ENCODE measurements at regions not wholly inside any gene's neighbourhood (a gene's known extent, or its start where the extent isn't known, plus 50 kb on each side); places are given as distances from the start of the nearest gene placed in this dataset.

DNA sequence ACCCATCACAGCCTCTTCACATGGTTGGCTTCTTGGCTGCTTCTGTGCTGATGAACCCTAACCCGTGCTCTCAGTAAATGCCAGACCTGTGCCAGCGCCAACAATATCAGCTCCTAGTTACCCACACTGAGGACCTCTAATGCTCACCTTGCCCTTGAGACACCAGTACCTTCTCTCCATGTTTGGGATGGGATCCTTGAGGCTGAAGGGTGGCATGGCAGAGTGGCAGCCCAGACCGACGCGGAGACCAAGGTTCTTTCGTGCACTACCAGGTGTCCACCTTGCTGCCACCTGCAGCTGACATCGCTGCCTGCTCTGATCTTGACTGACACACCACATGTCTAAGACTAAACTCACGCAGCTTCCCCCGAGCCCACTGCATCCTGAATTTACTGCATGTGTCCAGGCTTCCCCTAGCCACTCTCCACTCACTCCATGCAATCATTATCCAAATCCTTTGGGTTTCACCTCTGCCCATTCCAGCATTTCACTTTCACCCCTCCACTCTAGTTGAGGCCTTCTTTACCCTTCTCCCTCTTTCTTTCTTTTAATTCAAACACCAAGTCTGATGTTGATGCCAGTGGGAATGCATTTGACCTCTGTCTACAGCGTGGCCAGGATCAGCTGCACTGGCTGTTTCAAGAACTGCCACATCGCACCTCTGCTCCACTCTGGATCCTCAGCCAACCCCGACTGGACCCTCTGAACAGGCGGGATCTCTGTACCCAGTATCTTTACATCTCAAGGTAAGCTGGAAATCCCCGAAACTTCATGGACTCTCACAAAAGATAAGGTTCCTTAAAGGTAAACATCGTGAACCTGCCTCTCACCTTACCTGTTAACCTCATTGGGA is 294.9 kb downstream of the GLRX3 start:
- no peak for DNase-seq (ENCODE audit: low read depth)

DNA sequence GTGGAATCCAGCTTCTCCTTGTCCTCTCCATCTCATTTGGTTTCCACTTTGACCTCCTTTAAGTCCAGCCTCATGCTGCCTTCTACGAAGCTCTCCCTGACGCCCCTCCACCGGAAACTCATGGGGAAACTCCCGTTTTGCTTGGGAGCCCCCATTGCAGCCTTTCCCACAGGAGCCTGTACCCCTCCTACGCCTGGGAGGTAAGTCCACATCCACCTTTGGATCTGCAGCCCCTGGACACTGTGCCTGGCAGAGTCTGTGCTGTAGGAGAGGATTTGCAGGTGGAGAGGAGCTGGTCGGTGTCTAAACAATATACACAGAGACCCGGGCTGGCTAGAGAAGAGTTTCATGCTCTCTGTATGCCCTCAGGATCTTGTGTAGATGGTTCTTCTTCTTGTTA is 296.1 kb downstream of the GLRX3 start:
- DNase-seq (ENCODE audit: low read depth): no peak

DNA sequence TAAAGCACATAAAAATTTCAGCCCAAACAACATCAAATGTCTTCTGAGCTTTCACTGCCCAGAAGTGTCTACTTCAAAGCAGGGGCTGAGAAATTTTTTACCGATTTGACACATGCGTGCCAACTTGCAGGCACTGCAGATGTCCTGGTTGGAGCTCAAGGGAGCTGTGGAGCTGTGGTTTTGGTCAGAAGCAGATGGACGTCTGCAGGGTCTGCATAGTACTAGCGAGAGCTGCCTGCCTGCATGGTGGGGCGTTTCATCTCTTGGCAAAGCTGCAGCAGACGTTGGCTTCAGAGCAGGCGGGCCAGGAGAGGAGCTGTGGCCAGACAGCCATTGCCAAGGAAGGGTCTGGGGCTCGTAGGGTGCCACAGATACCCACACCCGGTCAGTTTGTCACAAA is 296.7 kb downstream of the GLRX3 start:
- no peak for DNase-seq (ENCODE audit: low read depth)

- no peak for DNase-seq (ENCODE audit: low read depth)
These were observed 298.5 kb downstream of the GLRX3 start for GRCh38 chr10:130434446-130435385.

DNA sequence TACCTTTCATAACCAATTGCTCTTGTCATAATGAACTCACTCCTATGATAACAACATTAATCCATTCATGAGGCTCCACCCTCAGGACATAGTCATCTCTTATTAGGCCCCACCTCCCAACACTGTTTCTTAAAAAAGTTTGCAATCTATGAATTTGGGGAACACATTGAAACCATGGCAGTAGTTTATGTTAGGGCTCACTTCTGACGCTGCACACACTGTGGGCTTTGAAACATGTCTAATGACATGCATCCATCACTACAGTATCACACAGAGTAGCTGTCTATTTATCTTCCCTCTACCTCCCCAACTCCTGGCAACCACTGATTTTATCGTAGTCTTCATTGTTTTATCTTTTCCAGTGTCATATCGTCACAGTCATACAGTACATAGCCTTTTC is 299.8 kb downstream of the GLRX3 start:
- no peak for DNase-seq (ENCODE audit: low read depth)

DNA sequence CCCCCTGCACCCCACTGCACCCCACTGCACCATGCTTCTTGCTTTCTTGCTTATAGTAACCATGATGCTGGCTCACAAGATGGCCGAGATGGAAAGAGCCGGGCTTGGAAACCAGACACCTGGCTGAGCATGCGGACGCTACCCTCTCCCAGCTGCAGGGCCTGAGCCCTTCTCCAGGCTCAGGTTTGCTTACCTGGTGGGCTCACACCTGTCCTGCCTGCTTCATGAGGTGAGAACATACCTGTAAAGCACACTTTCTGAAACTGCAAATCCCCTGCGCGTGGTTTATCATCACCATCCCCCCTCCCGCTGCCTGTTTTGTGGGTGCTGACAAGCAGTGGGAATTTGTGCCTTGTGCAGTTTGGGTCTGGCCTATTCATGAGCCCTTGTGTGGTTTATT is 302.7 kb downstream of the GLRX3 start:
- DNase-seq (ENCODE audit: low read depth): no peak

GRCh38 chr10:130439766-130440165 is 303.6 kb downstream of the GLRX3 start:
- DNase-seq (ENCODE audit: low read depth): no peak

DNA sequence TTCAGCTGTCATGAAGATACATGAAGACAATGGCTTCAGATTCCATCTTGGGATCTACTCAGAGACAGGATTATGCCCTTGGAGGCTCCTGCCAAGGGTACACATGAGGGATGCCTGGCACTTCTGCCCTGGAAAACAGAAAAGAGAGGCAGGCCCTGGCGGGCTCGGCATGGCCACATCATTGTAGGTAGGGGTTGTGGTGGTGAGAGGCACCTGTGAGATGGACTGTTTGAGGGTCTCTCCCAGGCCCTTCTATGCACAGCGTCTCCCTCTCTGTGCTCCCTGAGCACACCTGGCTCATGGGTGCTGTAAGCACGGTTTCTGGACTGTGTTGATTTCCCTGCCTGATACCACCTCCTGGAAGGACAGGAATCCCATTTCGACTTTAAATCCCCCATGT is 304.3 kb downstream of the GLRX3 start:
- no peak for DNase-seq (ENCODE audit: low read depth)

DNA sequence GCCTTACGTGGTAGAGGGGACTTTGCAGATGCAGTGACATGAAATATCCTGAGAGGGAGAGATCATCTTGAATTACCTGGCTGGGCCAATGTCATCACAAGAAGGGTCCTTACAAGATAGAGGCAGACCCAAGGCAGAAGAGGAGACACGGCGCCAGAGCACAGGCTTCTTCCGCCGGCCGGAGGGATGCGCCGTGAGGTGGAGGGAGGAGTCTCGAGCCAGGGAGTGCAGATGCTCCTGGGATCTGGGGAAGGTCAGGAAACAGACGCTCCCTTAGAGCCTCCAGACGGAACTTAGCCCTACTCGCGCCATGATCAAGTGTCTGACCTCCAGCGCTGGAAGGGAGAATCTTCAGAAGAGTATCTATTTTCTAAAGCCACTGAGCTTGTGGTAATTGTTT is 304.8 kb downstream of the GLRX3 start:
- no peak for DNase-seq (ENCODE audit: low read depth)

- DNase-seq (ENCODE audit: low read depth): no peak
These were observed 306.9 kb downstream of the GLRX3 start for GRCh38 chr10:130443066-130443465.

- no peak for DNase-seq (ENCODE audit: low read depth)
These were observed 317.0 kb downstream of the GLRX3 start for GRCh38 chr10:130453036-130453720.

- DNase-seq (ENCODE audit: low read depth): no peak
These were observed 317.7 kb downstream of the GLRX3 start for GRCh38 chr10:130453721-130454542.

GRCh38 chr10:130454543-130455000 is 318.4 kb downstream of the GLRX3 start:
- no peak for DNase-seq (ENCODE audit: low read depth)

GRCh38 chr10:130455111-130455695 is 319.0 kb downstream of the GLRX3 start:
- DNase-seq (ENCODE audit: low read depth): no peak

DNA sequence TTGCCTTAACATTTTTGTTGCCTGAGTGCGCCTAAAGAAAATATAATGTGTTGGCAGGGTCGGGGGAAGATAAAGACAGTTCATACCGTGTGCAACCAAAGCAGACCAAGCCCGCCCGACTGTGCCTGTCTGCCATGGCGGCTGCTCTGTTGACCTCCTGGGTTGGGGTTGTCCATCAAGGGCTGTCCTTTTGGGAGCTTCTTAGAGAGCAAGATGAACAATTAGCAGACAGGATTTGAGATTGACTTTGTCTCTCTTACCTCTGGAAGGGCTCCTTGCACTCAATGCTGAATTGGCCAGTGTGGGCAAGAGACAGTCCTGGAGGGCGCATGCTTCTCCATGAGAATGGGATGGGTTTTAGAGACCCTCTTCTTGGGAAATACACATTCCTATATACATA is 319.6 kb downstream of the GLRX3 start:
- DNase-seq (ENCODE audit: low read depth): no peak

GRCh38 chr10:130456616-130457015 is 320.4 kb downstream of the GLRX3 start:
- no peak for DNase-seq (ENCODE audit: low read depth)

DNA sequence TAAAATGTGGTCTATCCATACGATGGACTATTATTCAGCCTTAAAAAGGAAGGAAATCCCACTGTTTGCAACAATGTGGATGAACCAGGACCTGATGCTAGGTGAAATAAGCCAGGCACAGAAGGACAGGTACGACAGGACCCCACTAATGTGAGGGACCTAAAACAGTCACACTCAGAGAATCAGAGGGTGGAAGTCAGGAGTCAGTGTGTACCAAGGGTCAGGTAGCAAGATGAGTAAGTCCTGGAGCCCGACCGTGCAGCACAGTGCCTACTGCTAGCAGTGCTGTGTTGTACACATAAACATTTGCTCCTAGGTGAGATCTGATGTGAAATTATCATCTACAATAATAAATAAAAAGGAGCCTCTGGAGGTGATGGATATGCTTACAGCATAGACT is 322.3 kb downstream of the GLRX3 start:
- no peak for DNase-seq (ENCODE audit: low read depth)

GRCh38 chr10:130459011-130459410 is 322.8 kb downstream of the GLRX3 start:
- DNase-seq (ENCODE audit: low read depth): no peak

DNA sequence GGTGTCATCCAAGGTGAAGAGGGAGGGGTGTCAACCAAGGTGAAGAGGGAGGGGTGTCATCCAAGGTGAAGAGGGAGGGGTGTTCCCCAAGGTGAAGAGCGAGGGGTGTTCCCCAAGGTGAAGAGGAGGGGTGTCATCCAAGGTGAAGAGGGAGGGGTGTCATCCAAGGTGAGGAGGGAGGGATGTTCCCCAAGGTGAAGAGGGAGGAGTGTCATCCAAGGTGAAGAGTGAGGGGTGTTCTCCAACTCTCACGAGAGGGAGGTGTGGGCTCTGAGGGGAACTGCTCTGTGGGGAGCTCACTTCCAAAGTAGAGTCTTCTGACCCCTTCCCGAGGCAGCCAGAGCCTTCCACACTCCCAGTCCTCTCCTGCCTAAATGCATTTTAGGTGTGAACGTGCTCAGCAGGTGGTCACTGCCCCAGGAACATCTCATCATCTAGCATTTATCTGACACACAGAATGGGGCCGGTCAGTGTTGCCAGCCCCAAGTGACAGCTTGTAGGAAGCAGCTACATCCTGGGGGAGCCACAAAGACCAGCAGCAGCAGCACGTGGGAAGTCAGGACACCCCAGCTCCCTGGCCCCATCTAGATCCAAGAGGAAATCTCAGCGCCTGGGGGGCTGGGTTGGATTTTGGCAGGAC is 323.8 kb downstream of the GLRX3 start:
- no peak for DNase-seq (ENCODE audit: low read depth)

GRCh38 chr10:130461631-130462030 is 325.4 kb downstream of the GLRX3 start:
- DNase-seq (ENCODE audit: low read depth): no peak
